Adipocyte (in vitro differentiated cells): ENCODE measurements at regions not wholly inside any gene's neighbourhood (a gene's known extent, or its start where the extent isn't known, plus 50 kb on each side); places are given as distances from the start of the nearest gene placed in this dataset.

Experiments
- DNase-seq: peaks from one replicate; pipeline ENCODE4 v3.0.0-alpha.2; 2015; ENCODE audit warnings: low read depth
- H3K27me3 ChIP-seq: replicated peaks from 2 replicates; pipeline ENCODE4 v1.7.0; 2013; ENCODE audit warnings: mild to moderate bottlenecking, low read length, moderate library complexity; ENCODE audit not compliant: control insufficient read depth, insufficient read depth
- H3K36me3 ChIP-seq: 2 replicates; pipeline ENCODE4 v1.7.0; 2013; ENCODE audit warnings: low read length, mild to moderate bottlenecking, moderate library complexity; ENCODE audit not compliant: control insufficient read depth, insufficient read depth, severe bottlenecking
- H3K4me1 ChIP-seq: 2 replicates; pipeline ENCODE4 v1.7.0; 2013; ENCODE audit warnings: mild to moderate bottlenecking, low read length, moderate library complexity; ENCODE audit not compliant: control insufficient read depth, insufficient read depth
- H3K4me3 ChIP-seq: 2 replicates; pipeline ENCODE4 v1.7.0; 2013; ENCODE audit warnings: mild to moderate bottlenecking, low read length, moderate library complexity
- H3K9ac ChIP-seq: 2 replicates; pipeline ENCODE4 v1.7.0; 2013; ENCODE audit warnings: mild to moderate bottlenecking, low read length, moderate library complexity
- H3K9me3 ChIP-seq: 2 replicates; pipeline ENCODE4 v1.7.0; 2013; ENCODE audit warnings: mild to moderate bottlenecking, low read length, moderate library complexity; ENCODE audit not compliant: control insufficient read depth

GRCh38 chr2:16256601-16257321 is 316.4 kb downstream of the MYCN start:
- no peaks in the 10 kb centered on the region for H3K27me3 ChIP-seq
- H3K9me3 ChIP-seq: no peaks in the 10 kb centered on the region
- H3K4me1 ChIP-seq: no peaks in the 10 kb centered on the region
- no peaks in the 10 kb centered on the region for H3K36me3 ChIP-seq
- H3K9ac ChIP-seq: no peak overlapping the region
- no peak for DNase-seq
- no peak overlapping the region for H3K4me3 ChIP-seq

DNA sequence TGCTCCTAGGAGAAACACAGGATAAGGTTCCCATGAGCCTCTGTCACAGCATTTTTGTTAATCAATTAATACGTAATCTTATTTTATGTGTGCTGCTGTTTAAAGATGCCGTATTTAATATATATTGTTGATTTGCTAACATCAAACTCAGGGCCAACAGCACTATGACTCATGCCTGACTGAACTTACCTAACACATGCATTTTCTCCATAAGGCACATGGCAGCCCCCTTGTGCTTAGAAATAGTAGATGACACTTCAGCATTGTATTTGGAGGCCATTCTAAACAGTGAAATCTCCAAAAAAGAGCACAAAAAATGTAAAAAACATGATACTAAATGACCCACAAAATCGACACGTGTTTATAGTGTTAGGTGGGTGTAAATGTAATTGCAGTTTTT is 314.8 kb downstream of the MYCN start:
- no peaks in the 10 kb centered on the region for H3K9me3 ChIP-seq
- no peaks in the 10 kb centered on the region for H3K4me1 ChIP-seq
- H3K27me3 ChIP-seq: no peaks in the 10 kb centered on the region
- H3K36me3 ChIP-seq: no peaks in the 10 kb centered on the region
- H3K9ac ChIP-seq: no peak overlapping the region
- DNase-seq: no peak
- H3K4me3 ChIP-seq: no peak overlapping the region

DNA sequence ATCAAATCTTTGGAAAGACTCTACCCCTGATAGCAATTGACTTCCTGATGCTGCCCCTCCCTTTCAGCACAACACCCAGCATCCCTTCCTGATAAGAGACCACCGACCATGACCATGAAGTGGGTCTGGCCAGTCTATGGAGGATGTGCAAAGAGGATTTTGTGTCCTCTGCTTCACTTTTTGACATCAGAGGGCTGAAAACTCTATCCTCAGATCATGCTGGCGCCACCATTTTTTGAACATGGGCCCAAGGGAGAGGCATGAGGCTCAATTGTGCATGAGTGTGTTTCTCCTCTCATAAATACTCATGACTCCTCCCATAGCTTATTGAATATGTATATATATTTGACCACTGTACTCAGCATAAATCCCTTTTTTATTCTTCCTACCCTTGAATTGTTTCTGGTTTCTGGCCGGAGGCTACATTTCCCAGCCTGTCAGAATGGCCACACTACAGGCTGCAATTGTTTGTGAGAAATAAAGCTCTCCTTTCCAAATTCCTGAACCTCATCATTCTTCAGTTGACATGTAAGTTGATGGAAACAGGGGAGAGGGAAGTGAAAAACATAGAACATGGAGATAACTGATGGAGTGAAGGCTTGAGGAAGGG is 314.1 kb downstream of the MYCN start:
- no peaks in the 10 kb centered on the region for H3K36me3 ChIP-seq
- no peaks in the 10 kb centered on the region for H3K27me3 ChIP-seq
- no peaks in the 10 kb centered on the region for H3K9me3 ChIP-seq
- no peak overlapping the region for H3K9ac ChIP-seq
- no peaks in the 10 kb centered on the region for H3K4me1 ChIP-seq
- no peak overlapping the region for H3K4me3 ChIP-seq
- no peak for DNase-seq

DNA sequence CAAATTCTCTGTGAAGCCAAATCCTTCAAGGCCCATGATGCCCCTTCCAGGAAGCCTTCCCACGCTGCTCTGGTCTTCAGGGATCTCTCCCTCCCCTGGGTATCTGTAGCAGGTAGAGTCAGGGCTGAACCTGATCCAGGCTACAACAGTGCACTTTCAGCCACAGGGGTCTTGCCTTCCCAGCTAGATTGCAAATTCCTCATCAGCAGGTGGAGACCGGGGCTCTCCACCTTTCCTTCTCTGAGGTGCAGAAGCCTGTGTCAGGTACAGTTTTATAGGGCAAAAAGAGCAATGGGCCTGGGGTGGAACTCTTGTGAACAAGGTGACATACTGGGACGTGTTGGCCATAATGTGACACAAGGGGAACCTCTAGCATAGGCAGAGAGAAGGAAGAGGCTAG is 312.9 kb downstream of the MYCN start:
- Histone ChIP-seq H3K4me1 (no peaks in the 10 kb centered on the region), H3K27me3 (peaks cover 7% of the 10 kb centered on the region), H3K36me3 (no peaks in the 10 kb centered on the region), H3K9me3 (no peaks in the 10 kb centered on the region), H3K4me3 (no peak overlapping the region), H3K9ac (no peak overlapping the region)
- no peak for DNase-seq

GRCh38 chr2:16252891-16253290 is 312.5 kb downstream of the MYCN start:
- Histone ChIP-seq H3K4me1 (no peaks in the 10 kb centered on the region), H3K9me3 (no peaks in the 10 kb centered on the region), H3K9ac (no peak overlapping the region), H3K27me3 (peaks cover 7% of the 10 kb centered on the region), H3K36me3 (no peaks in the 10 kb centered on the region), H3K4me3 (no peak overlapping the region)
- DNase-seq: no peak

DNA sequence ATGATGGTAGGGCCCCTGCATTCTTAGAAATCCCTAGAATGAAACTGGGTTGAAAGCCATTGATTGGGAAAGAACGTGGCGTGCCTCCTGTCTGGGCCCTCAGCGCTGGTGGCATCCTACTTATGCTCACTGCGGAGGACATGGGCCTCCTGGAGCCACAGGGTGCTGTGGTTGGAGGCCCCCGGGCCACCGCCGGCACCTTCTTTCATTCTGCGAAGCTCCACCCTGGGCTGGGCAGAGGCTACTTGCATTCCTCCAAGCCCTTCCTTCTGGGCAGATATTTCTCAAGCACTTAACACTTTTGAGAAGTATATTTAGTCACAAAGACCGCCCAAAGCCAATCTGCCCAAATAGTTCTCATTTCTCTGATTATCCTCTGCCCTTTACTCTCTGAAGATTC is 311.9 kb downstream of the MYCN start:
- no peaks in the 10 kb centered on the region for H3K36me3 ChIP-seq
- DNase-seq: no peak
- no peak overlapping the region for H3K9ac ChIP-seq
- no peaks in the 10 kb centered on the region for H3K4me1 ChIP-seq
- H3K4me3 ChIP-seq: no peak overlapping the region
- H3K9me3 ChIP-seq: no peaks in the 10 kb centered on the region
- peaks cover 7% of the 10 kb centered on the region for H3K27me3 ChIP-seq

DNA sequence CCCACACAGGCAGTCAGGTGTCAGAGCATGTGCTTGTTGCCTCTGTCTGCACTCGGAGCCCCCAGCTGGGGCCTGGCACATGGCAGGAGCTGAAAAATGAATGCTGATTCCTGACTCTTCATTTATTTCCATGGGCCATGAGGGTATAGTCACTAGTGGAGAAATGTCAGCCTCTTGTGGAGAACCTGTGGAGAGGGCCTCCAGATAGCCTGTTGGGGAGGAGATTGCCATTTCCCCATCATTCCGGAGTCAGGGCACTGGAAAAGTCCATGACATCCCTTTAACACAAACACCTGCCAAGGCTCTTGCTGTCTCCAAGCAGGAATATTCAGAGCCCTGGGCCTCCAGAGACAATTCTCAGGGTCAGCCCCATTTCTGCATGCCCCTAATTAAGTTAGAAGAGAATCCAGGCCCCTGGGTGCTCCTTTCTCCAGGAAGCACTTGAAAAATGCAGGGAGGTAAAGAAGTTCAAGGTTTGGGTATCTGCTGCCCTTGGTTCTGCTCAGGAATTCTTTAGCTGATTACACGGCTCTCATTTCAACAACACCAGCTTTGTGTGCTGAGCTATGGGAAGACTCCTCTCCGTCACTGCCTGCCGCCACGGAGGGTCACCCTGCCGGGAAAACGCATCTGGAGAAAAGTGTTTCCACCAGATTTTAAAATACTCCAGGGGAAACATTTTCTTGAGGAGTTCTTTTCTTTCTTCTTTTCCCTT is 311.3 kb downstream of the MYCN start:
- Histone ChIP-seq H3K4me3 (no peak overlapping the region), H3K9me3 (no peaks in the 10 kb centered on the region), H3K9ac (no peak overlapping the region), H3K27me3 (peaks cover 7% of the 10 kb centered on the region), H3K4me1 (no peaks in the 10 kb centered on the region), H3K36me3 (no peaks in the 10 kb centered on the region)
- DNase-seq: no peak

DNA sequence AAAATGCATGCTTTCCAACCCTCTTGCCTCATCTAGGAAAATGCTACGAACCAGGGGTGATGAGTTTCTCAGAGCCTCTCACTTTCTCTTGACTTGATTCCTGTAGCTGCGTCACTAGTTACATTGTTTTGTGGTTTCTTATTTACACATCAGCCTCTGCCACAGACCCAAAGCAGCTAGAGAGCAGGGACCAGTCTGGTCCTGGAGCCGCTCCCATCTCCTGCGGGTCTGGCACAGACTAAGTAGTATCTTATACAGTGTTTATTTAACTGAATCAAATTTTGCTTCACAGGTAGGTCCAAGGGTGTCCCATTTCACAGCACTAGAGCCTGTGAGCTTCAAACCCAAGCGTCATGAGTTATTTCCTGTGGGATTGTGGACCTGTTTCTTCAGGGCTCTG is 310.5 kb downstream of the MYCN start:
- Histone ChIP-seq H3K9me3 (no peaks in the 10 kb centered on the region), H3K27me3 (peaks cover 7% of the 10 kb centered on the region), H3K9ac (no peak overlapping the region), H3K4me1 (no peaks in the 10 kb centered on the region), H3K4me3 (no peak overlapping the region), H3K36me3 (no peaks in the 10 kb centered on the region)
- no peak for DNase-seq

GRCh38 chr2:16250466-16250865 is 310.1 kb downstream of the MYCN start:
- Histone ChIP-seq H3K36me3 (no peaks in the 10 kb centered on the region), H3K4me3 (no peak overlapping the region), H3K4me1 (no peaks in the 10 kb centered on the region), H3K9me3 (no peaks in the 10 kb centered on the region), H3K27me3 (peaks cover 7% of the 10 kb centered on the region), H3K9ac (no peak overlapping the region)
- no peak for DNase-seq

- Histone ChIP-seq H3K9ac (no peak overlapping the region), H3K4me1 (no peaks in the 10 kb centered on the region), H3K36me3 (no peaks in the 10 kb centered on the region), H3K27me3 (peaks cover 7% of the 10 kb centered on the region), H3K9me3 (no peaks in the 10 kb centered on the region), H3K4me3 (no peak overlapping the region)
- no peak for DNase-seq
Observed at GRCh38 chr2:16250056-16250425, 309.7 kb downstream of the MYCN start.

DNA sequence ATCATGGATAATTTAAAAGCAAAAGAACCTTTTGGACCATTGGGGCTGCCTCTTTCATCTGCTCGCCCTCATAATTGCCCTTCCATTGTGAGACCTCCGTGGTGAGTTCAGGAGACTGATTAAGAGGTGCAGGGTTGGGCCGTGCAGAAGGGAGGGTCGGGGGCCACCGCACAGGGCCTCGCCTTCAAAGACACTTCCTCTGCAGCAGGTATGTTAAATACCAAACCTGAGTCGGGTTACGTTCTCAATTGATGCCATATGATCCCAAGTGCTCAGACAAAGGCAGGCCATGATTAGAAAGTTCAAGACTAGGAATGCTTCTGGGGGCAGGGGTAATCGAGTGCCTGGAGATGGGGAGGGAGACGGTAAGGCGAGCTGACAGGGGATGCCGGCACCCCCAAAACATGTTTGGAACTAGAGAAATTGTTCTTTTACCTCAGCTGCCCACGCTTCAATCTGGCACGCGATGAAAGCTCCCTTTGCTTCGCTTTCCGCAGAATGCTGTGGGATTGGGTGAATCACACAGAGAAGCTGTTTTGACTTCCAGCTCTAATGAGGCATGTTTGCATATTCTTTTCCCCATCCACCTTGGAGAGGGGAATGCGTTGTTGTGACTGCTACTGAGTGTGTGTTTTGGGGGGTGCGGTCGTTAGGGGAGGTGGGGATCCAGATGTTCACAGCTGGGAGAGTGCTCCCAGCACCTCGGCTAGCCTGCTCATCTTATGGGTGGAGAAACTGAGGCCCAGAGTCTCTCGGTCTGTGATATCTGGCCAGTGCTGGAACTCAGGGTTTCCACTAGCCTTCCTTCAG is 309.1 kb downstream of the MYCN start:
- no peak overlapping the region for H3K4me3 ChIP-seq
- no peak overlapping the region for H3K9ac ChIP-seq
- no peaks in the 10 kb centered on the region for H3K9me3 ChIP-seq
- DNase-seq: no peak
- no peaks in the 10 kb centered on the region for H3K4me1 ChIP-seq
- peaks cover 7% of the 10 kb centered on the region for H3K27me3 ChIP-seq
- no peaks in the 10 kb centered on the region for H3K36me3 ChIP-seq
